HG03025 (cell line): ENCODE measurements at regions not wholly inside any gene's neighbourhood (a gene's known extent, or its start where the extent isn't known, plus 50 kb on each side); places are given as distances from the start of the nearest gene placed in this dataset.

ENCODE experiments used
- ATAC-seq: cut with Tn5 transposase; IDR thresholded peaks from one replicate; pipeline ENCODE4 v1.9.1; 2021; ENCODE audit warnings: mild to moderate bottlenecking, moderate library complexity; ENCODE audit not compliant: unreplicated experiment, low FRiP score

- no peak for ATAC-seq
Measured at GRCh38 chr5:107100121-107100520, 570.6 kb downstream of the EFNA5 start.

DNA sequence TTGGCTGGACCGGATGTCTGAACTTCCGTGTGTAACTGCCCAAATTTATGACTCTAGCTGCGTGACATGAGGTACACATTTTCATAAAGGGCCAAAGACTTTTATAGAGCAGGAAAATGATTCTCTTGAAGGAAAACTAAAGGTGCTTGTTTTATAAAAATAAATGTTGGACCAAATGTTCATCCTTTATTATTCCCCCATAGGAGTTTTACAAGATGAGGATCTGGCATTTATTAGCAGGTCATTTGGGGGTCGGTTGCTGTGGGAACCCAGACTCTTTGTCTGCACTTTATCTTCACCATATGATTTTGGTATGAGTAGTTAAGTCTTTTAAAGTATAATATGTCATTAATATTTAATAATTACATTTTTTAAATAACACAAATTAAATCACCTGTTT is 571.2 kb downstream of the EFNA5 start:
- no peak for ATAC-seq

DNA sequence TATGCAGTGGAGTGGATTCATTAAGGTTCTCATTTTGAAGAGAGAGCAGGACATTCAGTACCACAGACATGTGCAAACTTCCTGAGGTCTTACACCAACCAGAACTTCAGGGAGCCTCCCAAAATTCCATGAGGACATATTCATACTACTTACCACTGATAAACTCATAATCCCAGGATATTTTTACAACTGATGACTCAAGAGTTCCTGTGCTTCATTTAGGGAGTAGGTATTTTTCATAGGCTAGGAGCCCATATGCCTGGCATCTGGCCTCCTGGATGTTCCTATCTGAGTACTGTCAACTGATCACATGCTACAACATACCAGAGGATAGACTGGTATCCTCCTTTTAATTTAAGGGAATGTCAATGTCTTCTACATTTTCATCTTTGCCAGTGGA is 578.0 kb downstream of the EFNA5 start:
- ATAC-seq = no peak

DNA sequence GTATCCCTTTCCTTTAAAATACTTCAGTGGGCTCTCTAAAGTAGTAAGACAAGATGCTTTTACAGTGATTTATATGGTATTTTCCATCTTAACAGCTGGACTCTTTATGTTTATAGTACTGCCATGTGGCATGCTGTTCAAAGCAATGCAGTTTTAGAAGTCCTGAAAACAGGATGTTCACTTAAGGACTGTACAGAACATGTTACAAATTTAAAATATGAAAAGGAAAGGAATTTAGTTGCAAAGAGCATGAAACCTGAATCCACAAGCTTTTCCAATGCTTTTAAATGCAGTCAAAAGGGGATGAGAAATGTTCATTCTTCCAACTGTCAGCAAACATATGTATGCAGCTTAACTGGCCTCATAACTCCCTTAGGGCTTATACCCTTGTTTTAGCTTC is 580.2 kb downstream of the EFNA5 start:
- ATAC-seq = no peak

DNA sequence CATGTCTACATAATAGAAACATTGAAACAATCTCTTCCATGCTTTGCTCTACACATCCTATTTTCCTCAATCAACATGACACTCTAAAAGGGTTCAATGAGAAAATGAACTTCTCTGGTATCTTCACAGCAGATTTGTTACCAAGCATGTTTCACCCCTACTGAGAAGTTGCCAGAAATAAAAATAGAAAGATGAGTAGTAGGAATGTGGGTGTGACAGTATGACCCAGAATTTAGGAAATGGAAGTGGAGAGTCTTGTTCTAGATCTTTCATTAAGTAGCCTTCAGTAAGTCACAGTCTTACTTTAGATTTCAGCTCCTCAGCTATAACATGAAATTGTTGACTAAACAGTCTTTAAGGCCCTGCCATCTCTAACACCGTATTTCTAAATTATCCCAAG is 581.8 kb downstream of the EFNA5 start:
- ATAC-seq = no peak

- ATAC-seq = no peak
Measured at GRCh38 chr5:107085572-107085971, 585.2 kb downstream of the EFNA5 start.

GRCh38 chr5:107074996-107075395 is 595.7 kb downstream of the EFNA5 start:
- ATAC-seq = no peak

GRCh38 chr5:107072967-107073366 is 597.8 kb downstream of the EFNA5 start:
- no peak for ATAC-seq

DNA sequence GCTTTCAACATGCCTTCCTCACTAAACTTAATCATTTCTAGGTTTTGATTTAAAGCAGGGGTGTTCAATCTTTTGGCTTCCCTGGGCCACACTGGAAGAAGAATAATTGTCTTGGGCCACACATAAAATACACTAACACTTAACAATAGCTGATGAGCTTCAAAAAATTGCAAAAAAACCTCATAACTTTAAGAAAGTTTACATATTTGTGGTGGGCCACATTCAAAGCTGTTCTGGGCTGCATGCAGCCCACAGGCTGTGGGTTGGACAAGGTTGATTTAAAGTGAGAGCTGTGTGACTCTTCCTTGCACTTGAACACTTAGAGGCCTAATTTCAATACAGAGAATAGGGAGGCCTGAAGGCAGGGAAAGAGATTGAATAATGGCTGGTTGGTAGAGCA is 598.3 kb downstream of the EFNA5 start:
- ATAC-seq = no peak

- no peak for ATAC-seq
Measured at GRCh38 chr5:107068782-107069181, 602.0 kb downstream of the EFNA5 start.

- ATAC-seq = no peak
Measured at GRCh38 chr5:107067395-107067794, 603.3 kb downstream of the EFNA5 start.

- no peak for ATAC-seq
Measured at GRCh38 chr5:107063511-107063910, 607.2 kb downstream of the EFNA5 start.

- no peak for ATAC-seq
Measured at GRCh38 chr5:107058803-107059202, 611.9 kb downstream of the EFNA5 start.

- ATAC-seq = no peak
Measured at GRCh38 chr5:107058235-107058634, 612.5 kb downstream of the EFNA5 start.

GRCh38 chr5:107056278-107056677 is 614.5 kb downstream of the EFNA5 start:
- no peak for ATAC-seq

DNA sequence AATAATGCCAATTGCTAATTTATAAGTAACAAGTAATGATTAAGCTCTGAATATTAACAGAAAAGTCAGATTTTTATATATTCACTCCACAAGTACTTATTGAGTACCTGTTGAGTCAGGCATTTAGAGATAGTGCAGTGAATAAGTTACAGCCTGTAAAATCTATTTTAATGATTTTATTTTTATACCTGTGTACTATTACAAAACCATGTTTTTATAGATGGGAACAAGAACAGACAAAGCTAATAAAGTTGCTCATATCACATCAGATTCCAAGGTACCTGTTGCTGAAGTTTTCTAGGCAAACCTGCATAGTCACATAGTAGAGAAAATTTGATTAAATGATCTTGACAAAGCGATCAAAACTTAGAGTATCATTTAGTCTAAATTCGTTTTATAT is 623.7 kb downstream of the EFNA5 start:
- ATAC-seq = no peak

- no peak for ATAC-seq
Measured at GRCh38 chr5:107043665-107044064, 627.1 kb downstream of the EFNA5 start.

DNA sequence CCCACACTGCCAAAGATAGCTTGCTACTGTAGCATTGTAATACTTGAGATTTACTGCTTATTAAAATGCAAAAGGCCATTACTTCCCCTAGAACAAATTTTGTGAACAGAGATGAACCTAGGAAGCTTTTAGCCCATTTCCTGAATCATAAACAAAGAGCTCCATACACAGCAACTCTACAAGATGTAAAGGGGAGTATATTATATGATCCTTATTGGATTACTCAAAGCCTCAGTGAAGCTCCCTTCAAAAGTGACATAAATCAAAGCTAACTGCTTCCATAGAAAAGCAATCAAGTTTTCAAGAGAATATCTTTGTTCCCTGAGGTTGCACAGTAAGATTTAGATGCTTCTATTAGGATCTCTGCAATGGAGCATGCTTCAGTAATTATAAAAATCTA is 629.8 kb downstream of the EFNA5 start:
- no peak for ATAC-seq

DNA sequence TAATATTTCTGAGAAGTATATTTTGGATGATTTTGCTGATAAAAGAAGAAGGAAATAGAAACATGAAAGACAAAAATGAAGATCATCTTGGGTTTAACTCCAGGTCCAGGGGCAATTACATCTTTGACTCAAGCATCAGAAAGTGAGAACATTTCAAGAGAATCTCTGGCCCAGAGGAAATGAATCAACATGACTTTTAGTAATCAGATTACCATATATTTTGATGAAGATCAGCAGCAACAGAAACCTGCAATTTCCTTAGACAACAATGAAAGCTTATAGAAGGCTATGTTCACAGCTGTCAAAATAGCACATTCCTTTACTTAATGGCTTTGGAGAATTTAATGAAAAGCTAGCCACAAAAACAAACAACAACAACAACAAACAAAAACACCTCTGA is 638.1 kb downstream of the EFNA5 start:
- no peak for ATAC-seq

DNA sequence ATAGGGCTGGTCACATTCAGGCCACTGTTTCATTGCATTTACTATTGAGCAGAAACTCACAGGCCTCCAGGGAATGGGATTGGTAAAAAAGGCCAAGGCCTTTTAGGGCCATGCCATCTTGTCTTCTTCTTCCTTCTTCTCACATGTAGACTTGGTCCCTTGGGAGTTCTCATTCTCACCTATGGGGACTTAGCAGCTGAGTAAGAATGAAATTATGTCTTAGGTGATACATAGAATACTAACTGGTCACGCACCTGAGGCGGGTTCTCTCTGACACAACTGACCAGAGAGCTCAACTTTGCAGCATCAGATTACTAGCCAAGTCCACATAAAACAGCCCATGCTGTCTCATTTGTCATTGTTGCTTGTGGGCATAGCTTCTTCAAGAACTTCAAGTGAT is 641.8 kb downstream of the EFNA5 start:
- no peak for ATAC-seq

- no peak for ATAC-seq
Measured at GRCh38 chr5:107025712-107026497, 644.8 kb downstream of the EFNA5 start.

DNA sequence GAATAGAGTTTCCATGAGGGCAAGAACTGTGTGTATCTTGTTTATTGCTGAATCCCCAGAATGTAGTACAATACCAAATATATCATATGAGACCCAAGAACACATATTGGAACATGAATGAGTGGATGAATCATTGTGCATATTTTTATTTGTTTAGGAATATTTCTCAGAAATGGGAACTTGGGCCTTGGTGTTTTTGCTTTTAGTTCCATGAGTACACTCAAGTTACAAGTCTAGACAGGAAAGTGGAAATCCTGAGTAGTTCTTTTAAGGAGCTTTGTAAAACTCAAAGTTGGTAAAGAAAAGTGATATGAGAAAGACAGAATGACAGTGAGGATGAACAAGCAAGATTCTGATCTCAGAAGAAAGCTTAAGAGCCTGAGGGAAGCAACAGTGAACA is 647.0 kb downstream of the EFNA5 start:
- no peak for ATAC-seq

DNA sequence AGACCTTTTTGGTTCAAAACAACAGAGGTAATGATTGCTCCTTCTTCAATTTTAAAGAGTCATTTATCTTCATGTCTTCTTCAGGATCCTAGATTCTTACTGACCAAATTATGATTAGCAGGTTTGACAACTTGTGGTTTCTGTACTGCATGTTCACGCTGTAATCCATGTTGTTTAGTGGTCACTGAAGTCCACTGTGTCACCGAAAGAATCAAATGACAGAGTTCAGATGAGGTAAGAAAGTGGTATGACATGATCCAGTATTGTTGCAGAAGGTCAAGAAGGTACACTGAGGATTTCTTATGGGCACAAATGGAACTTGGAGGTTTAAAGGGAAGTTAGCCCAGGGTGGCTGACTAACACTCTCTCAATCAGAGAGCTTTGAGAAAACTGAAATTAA is 649.2 kb downstream of the EFNA5 start:
- no peak for ATAC-seq
